BJ (cell line): ENCODE measurements at regions not wholly inside any gene's neighbourhood (a gene's known extent, or its start where the extent isn't known, plus 50 kb on each side); places are given as distances from the start of the nearest gene placed in this dataset.

Source experiments
- CTCF ChIA-PET: fragments of 350-600 bp; formaldehyde crosslinking; extraction: SDS; loops from one replicate; lab custom pipeline; 2021; ENCODE audit warnings: antibody characterized with exemption, inconsistent platforms; lab: Yijun Ruan, JAX
- POLR2A ChIA-PET: fragments of 300-600 bp; sonication (Branson Sonifier 250); formaldehyde crosslinking; extraction: SDS; loops from one replicate; lab custom pipeline; 2021; ENCODE audit warnings: antibody characterized with exemption; lab: Charles Lee
- DNase-seq: peaks from one replicate; pipeline ENCODE4 v3.0.0-alpha.2; 2011; ENCODE audit warnings: low read depth
- H3K27me3 ChIP-seq: 2 replicates; pipeline ENCODE4 v1.6.0; 2011; ENCODE audit warnings: low read length; ENCODE audit not compliant: control insufficient read depth, insufficient read depth
- H3K36me3 ChIP-seq: 2 replicates; pipeline ENCODE4 v1.5.1; 2011; ENCODE audit warnings: low read length; ENCODE audit not compliant: control insufficient read depth, insufficient read depth
- H3K4me3 ChIP-seq: 2 replicates; pipeline ENCODE4 v1.5.1; 2011; ENCODE audit warnings: low read depth, mild to moderate bottlenecking, control low read depth, low read length
- TF ChIP-seq, protein P1 (sequence below): IDR thresholded peaks from 2 replicates; pipeline ENCODE4 v1.5.1; 2011; ENCODE audit warnings: low read depth, mild to moderate bottlenecking, control low read depth, inconsistent platforms, low read length, moderate library complexity; ENCODE audit not compliant: insufficient read depth

DNA sequence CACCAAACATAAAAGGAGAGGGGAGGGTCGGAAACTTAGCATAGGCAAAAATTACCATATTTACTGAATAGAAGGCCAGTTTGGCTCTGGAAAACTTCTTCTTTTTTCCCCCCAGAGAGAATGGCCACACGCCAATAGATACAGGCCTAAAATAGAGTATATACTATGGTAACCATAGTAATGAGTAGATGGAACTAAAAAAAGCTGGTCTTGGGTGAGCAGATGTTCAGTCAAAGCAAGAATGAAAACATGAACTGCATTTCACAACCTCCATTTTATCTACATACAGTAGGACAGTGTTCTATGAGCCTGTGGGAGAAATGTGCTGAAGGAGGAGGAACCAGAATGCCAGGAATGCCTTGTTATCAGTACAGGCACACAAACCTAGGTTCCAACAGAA, 141.7 kb upstream of the SEMA3A start:
- Histone ChIP-seq H3K4me3 (no peak overlapping the region), H3K36me3 (no peaks in the 10 kb centered on the region), H3K27me3 (no peaks in the 10 kb centered on the region)
- ChIA-PET POLR2A (no interaction called here), CTCF (no interaction called here)
- no peak for DNase-seq
- TF ChIP-seq, protein P1, sequence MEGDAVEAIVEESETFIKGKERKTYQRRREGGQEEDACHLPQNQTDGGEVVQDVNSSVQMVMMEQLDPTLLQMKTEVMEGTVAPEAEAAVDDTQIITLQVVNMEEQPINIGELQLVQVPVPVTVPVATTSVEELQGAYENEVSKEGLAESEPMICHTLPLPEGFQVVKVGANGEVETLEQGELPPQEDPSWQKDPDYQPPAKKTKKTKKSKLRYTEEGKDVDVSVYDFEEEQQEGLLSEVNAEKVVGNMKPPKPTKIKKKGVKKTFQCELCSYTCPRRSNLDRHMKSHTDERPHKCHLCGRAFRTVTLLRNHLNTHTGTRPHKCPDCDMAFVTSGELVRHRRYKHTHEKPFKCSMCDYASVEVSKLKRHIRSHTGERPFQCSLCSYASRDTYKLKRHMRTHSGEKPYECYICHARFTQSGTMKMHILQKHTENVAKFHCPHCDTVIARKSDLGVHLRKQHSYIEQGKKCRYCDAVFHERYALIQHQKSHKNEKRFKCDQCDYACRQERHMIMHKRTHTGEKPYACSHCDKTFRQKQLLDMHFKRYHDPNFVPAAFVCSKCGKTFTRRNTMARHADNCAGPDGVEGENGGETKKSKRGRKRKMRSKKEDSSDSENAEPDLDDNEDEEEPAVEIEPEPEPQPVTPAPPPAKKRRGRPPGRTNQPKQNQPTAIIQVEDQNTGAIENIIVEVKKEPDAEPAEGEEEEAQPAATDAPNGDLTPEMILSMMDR, result no peak

DNA sequence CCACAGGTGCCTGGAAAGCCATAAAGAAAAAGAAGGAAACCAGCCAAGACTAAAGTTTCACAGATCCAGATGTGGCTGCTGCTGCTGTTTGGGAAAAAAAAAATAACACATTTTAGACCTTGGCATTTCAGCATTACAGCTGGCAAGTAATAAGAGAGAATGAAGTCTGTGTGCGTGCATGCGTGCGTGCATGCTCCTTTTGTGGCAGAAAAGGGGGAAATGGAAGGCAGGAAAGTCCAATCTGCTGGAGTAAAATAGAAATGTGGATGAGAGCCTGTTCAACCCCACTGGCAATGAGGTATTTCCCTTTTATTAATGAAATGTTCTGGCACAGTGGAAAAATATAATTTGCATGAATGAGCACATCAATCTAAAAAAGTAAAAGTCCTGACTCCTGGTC, 137.0 kb upstream of the SEMA3A start:
- Histone ChIP-seq H3K36me3 (no peaks in the 10 kb centered on the region), H3K4me3 (no peak overlapping the region), H3K27me3 (no peaks in the 10 kb centered on the region)
- TF ChIP-seq, protein P1, result no peak
- DNase-seq, result no peak
- POLR2A ChIA-PET, result no interaction called here
- CTCF ChIA-PET, result interaction anchor here (0.7 kb wide), 1 partner anchor 399 kb away, joined by 3 read pairs; no protein-coding TSS in a partner anchor

DNA sequence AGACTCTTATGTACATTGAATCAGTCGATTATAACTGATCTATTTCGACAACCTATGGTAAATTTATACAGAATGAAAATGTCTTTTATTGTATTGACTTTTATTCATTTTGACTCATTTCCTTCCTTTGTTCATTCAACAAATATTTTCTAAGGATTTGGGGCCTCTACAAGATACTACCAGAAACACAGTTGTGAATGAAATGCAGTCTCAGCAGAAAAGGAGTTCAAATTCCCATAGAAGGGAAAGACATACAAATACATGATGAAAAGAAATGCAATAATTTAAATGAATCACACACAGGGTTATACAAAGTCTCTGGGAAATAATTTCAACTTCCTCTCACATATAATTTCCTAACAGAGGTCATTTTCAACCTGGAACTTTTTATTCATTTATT, 134.0 kb upstream of the SEMA3A start:
- CTCF ChIA-PET, result no interaction called here
- POLR2A ChIA-PET, result no interaction called here
- H3K4me3 ChIP-seq, result no peak overlapping the region
- no peaks in the 10 kb centered on the region for H3K36me3 ChIP-seq
- no peak for DNase-seq
- TF ChIP-seq, protein P1, result no peak
- H3K27me3 ChIP-seq, result no peaks in the 10 kb centered on the region

DNA sequence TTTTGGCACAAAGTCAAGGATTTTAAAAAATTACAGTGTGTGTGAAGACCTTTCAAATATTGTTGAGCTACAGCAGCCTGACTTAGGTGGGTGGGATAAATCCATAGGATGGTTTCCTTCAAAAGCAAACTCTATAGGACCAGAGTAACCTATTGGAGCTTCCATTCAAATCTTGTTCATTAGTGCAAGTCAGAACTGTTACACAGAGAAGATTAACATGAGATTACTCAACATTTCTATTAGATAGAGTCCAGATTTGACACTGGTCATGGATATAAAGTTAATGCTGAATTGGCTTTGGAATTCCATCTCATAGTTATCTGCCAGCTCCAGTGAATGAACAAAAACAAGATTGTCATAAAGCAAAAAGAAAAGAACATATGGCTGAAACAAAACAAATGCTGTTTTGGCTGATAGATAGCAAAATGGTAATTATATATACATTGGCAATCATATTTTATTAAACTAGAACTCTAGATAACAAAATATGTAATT, 129.6 kb upstream of the SEMA3A start:
- Histone ChIP-seq H3K4me3 (no peak overlapping the region), H3K27me3 (no peaks in the 10 kb centered on the region), H3K36me3 (no peaks in the 10 kb centered on the region)
- ChIA-PET POLR2A (no interaction called here), CTCF (no interaction called here)
- TF ChIP-seq, protein P1, result no peak
- no peak for DNase-seq

DNA sequence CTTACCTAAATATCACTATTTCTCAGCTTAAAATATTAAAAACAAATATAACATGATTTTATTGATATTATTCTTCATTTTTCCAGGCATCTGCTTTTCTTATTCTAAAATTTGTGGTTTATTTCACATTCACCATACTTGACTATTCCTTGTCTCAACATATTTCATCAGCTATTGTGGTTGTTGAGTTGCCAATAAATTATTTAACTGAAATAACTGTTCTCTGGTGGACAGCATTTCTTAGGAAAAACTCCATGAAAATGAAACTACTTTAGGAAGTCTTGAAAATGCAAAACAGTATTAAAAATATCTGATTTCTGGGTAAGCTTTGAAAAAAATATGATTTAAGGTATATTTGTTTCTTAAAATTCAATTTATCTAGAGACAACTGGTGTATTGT, 122.9 kb upstream of the SEMA3A start:
- ChIA-PET POLR2A (interaction anchor here (0.6 kb wide), 1 partner anchor 10 kb away, joined by 3 read pairs; no protein-coding TSS in a partner anchor), CTCF (no interaction called here)
- H3K4me3 ChIP-seq, result no peak overlapping the region
- DNase-seq, result no peak
- TF ChIP-seq, protein P1, result no peak
- no peaks in the 10 kb centered on the region for H3K36me3 ChIP-seq
- H3K27me3 ChIP-seq, result no peaks in the 10 kb centered on the region
